SK-N-SH treated with all-trans-retinoic acid at 6 μM for 48 hours (cell line): ENCODE measurements at regions not wholly inside any gene's neighbourhood (a gene's known extent, or its start where the extent isn't known, plus 50 kb on each side); places are given as distances from the start of the nearest gene placed in this dataset.

ENCODE experiments used
- ATAC-seq: fragments of 200-7000 bp; cut with Tn5 transposase; 3 replicates; pipeline ENCODE4 v1.9.1; 2020; ENCODE audit warnings: mild to moderate bottlenecking, moderate library complexity
- ARNTL ChIP-seq: fragments of 450-650 bp; formaldehyde crosslinking; IDR thresholded peaks from 2 replicates; pipeline ENCODE4 v1.5.0; 2020; ENCODE audit warnings: low read depth, mild to moderate bottlenecking, moderate library complexity, borderline replicate concordance
- BACH2 ChIP-seq: fragments of 250-450 bp; sonication (Bioruptor Pico); IDR thresholded peaks from 2 replicates; pipeline ENCODE4 v1.9.0; 2021; ENCODE audit warnings: mild to moderate bottlenecking, borderline replicate concordance
- CREB5 ChIP-seq: fragments of 250-450 bp; sonication (Bioruptor Pico); IDR thresholded peaks from 2 replicates; pipeline ENCODE4 v1.5.1; 2020; ENCODE audit warnings: low read depth, mild to moderate bottlenecking, moderate library complexity
- CSDC2 ChIP-seq: fragments of 250-450 bp; sonication (Bioruptor Pico); IDR thresholded peaks from 2 replicates; pipeline ENCODE4 v1.5.0; 2020; ENCODE audit warnings: mild to moderate bottlenecking, moderate library complexity
- ESRRG ChIP-seq: fragments of 250-450 bp; sonication (Bioruptor Pico); IDR thresholded peaks from 2 replicates; pipeline ENCODE4 v1.6.1; 2021; ENCODE audit warnings: mild to moderate bottlenecking
- GLIS3 ChIP-seq: fragments of 250-450 bp; sonication (Bioruptor Pico); IDR thresholded peaks from 2 replicates; pipeline ENCODE4 v1.5.0; 2020; ENCODE audit warnings: mild to moderate bottlenecking, moderate library complexity
- ISL1 ChIP-seq: fragments of 250-450 bp; sonication (Bioruptor Pico); IDR thresholded peaks from 2 replicates; pipeline ENCODE4 v2.1.2; 2022; ENCODE audit warnings: mild to moderate bottlenecking, moderate library complexity
- OSR1 ChIP-seq: fragments of 250-450 bp; sonication (Bioruptor Pico); IDR thresholded peaks from 2 replicates; pipeline ENCODE4 v1.8.0; 2022; ENCODE audit warnings: moderate library complexity, mild to moderate bottlenecking, inconsistent platforms
- PATZ1 ChIP-seq: fragments of 250-450 bp; sonication (Bioruptor Pico); IDR thresholded peaks from 2 replicates; pipeline ENCODE4 v1.8.0; 2020; ENCODE audit warnings: mild to moderate bottlenecking, moderate library complexity, borderline replicate concordance
- POU6F1 ChIP-seq: fragments of 250-450 bp; sonication (Bioruptor Pico); IDR thresholded peaks from 2 replicates; pipeline ENCODE4 v1.8.0; 2021; ENCODE audit warnings: low read depth, mild to moderate bottlenecking, moderate library complexity, borderline replicate concordance
- PPARA ChIP-seq: fragments of 250-450 bp; sonication (Bioruptor Pico); IDR thresholded peaks from 2 replicates; pipeline ENCODE4 v1.5.0; 2020; ENCODE audit warnings: mild to moderate bottlenecking, borderline replicate concordance
- RARB ChIP-seq: fragments of 250-450 bp; sonication (Bioruptor Pico); IDR thresholded peaks from 2 replicates; pipeline ENCODE4 v1.8.0; 2021; ENCODE audit warnings: mild to moderate bottlenecking, moderate library complexity
- SNAI2 ChIP-seq: fragments of 250-450 bp; sonication (Bioruptor Pico); IDR thresholded peaks from 2 replicates; pipeline ENCODE4 v1.5.0; 2020; ENCODE audit warnings: mild to moderate bottlenecking, moderate library complexity
- TOX ChIP-seq: fragments of 250-450 bp; sonication (Bioruptor Pico); IDR thresholded peaks from 2 replicates; pipeline ENCODE4 v1.8.0; 2021; ENCODE audit warnings: mild to moderate bottlenecking, moderate library complexity, borderline replicate concordance
- ZC3H10 ChIP-seq: fragments of 250-450 bp; sonication (Bioruptor Pico); IDR thresholded peaks from 2 replicates; pipeline ENCODE4 v1.5.1; 2021; ENCODE audit warnings: mild to moderate bottlenecking, moderate library complexity
- ZFP3 ChIP-seq: fragments of 250-450 bp; sonication (Bioruptor Pico); IDR thresholded peaks from 2 replicates; pipeline ENCODE4 v1.5.0; 2020; ENCODE audit warnings: mild to moderate bottlenecking, moderate library complexity
- ZFP30 ChIP-seq: fragments of 450-650 bp; formaldehyde crosslinking; IDR thresholded peaks from 2 replicates; pipeline ENCODE4 v1.5.0; 2022; ENCODE audit warnings: mild to moderate bottlenecking, moderate library complexity
- ZNF565 ChIP-seq: fragments of 450-650 bp; formaldehyde crosslinking; conservative IDR thresholded peaks from 2 replicates; pipeline ENCODE4 v1.5.0; 2020; ENCODE audit warnings: low read depth, mild to moderate bottlenecking, moderate library complexity
- ZNF70 ChIP-seq: fragments of 450-650 bp; formaldehyde crosslinking; IDR thresholded peaks from 2 replicates; pipeline ENCODE4 v1.5.0; 2020; ENCODE audit warnings: mild to moderate bottlenecking, moderate library complexity
- ZNF8 ChIP-seq: fragments of 450-650 bp; formaldehyde crosslinking; IDR thresholded peaks from 2 replicates; pipeline ENCODE4 v1.5.0; 2020; ENCODE audit warnings: mild to moderate bottlenecking, moderate library complexity
- TF ChIP-seq, protein P1 (sequence below): fragments of 250-450 bp; sonication (Bioruptor Pico); IDR thresholded peaks from 2 replicates; pipeline ENCODE4 v1.5.0; 2020; ENCODE audit warnings: mild to moderate bottlenecking, moderate library complexity

DNA sequence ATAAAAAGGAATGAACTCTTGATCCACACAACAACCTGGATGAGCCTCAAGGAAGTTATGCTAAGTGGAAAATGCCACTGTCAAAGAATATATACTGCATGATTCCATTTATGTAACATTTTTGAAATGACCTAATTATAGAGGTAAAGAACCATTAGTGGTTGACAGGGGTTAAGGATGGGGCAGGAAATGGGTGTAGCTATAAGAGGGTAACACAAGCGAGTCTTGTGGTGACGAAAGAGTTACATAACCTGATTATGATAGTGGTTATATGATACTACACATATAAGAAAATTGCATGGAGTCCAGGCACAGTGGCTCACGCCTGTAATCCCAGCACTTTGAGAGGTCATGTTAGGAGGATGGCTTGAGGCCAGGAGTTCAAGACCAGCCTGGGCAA is 346.6 kb upstream of the PKDCC start:
- TF ChIP-seq GLIS3 (no peak), ZFP3 (no peak), ZNF565 (CRISPR knock-in tag) (no peak), ZC3H10 (CRISPR knock-in tag) (no peak), ZNF8 (no peak), ARNTL (CRISPR knock-in tag) (no peak), PATZ1 (CRISPR knock-in tag) (no peak), CREB5 (CRISPR knock-in tag) (no peak), ISL1 (CRISPR knock-in tag) (no peak), TOX (CRISPR knock-in tag) (no peak), ZNF70 (CRISPR knock-in tag) (no peak), ZFP30 (CRISPR knock-in tag) (no peak), BACH2 (no peak), ESRRG (CRISPR knock-in tag) (no peak), PPARA (CRISPR knock-in tag) (no peak)
- TF ChIP-seq, protein P1, sequence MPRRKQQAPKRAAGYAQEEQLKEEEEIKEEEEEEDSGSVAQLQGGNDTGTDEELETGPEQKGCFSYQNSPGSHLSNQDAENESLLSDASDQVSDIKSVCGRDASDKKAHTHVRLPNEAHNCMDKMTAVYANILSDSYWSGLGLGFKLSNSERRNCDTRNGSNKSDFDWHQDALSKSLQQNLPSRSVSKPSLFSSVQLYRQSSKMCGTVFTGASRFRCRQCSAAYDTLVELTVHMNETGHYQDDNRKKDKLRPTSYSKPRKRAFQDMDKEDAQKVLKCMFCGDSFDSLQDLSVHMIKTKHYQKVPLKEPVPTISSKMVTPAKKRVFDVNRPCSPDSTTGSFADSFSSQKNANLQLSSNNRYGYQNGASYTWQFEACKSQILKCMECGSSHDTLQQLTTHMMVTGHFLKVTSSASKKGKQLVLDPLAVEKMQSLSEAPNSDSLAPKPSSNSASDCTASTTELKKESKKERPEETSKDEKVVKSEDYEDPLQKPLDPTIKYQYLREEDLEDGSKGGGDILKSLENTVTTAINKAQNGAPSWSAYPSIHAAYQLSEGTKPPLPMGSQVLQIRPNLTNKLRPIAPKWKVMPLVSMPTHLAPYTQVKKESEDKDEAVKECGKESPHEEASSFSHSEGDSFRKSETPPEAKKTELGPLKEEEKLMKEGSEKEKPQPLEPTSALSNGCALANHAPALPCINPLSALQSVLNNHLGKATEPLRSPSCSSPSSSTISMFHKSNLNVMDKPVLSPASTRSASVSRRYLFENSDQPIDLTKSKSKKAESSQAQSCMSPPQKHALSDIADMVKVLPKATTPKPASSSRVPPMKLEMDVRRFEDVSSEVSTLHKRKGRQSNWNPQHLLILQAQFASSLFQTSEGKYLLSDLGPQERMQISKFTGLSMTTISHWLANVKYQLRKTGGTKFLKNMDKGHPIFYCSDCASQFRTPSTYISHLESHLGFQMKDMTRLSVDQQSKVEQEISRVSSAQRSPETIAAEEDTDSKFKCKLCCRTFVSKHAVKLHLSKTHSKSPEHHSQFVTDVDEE (CRISPR knock-in tag) = no peak
- no peak for ATAC-seq

DNA sequence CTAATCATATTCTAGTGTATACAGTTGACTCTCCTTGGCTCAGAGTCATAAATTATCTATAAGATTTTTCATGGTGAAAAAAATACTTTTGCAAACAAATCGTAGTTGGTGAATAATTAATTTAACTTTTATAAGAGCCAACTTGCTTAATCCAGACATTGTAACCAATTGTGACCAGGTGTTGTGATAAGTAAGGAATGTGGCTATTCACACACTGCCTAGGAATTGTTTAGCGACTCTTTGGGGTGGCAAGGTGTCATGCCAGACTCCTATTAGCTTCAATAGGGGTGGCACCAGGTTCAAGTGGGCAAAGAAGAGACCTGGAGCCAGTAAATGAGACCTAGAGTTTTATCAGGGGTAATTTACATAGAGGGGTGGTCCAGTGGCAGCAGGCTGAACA is 344.7 kb upstream of the PKDCC start:
- no peak for TF ChIP-seq ZNF565 (CRISPR knock-in tag)
- no peak for ATAC-seq

- no peak for ATAC-seq
- no peak for TF ChIP-seq ZC3H10 (CRISPR knock-in tag)
- TF ChIP-seq RARB (CRISPR knock-in tag) = no peak
- no peak for TF ChIP-seq ZFP30 (CRISPR knock-in tag)
- TF ChIP-seq OSR1 (CRISPR knock-in tag) = no peak
- no peak for TF ChIP-seq ISL1 (CRISPR knock-in tag)
- no peak for TF ChIP-seq ZNF8
- no peak for TF ChIP-seq CREB5 (CRISPR knock-in tag)
- TF ChIP-seq ESRRG (CRISPR knock-in tag) = no peak
- TF ChIP-seq GLIS3 = no peak
- no peak for TF ChIP-seq ZNF565 (CRISPR knock-in tag)
- TF ChIP-seq ZNF70 (CRISPR knock-in tag) = no peak
- no peak for TF ChIP-seq SNAI2 (CRISPR knock-in tag)
- no peak for TF ChIP-seq PATZ1 (CRISPR knock-in tag)
- TF ChIP-seq ARNTL (CRISPR knock-in tag) = no peak
Observed at GRCh38 chr2:41705634-41706033, 342.2 kb upstream of the PKDCC start.

- ATAC-seq = no peak
- TF ChIP-seq GLIS3 = no peak
- no peak for TF ChIP-seq POU6F1 (CRISPR knock-in tag)
- TF ChIP-seq CREB5 (CRISPR knock-in tag) = no peak
- TF ChIP-seq SNAI2 (CRISPR knock-in tag) = no peak
- TF ChIP-seq ZFP3 = no peak
- TF ChIP-seq PATZ1 (CRISPR knock-in tag) = no peak
- TF ChIP-seq ESRRG (CRISPR knock-in tag) = no peak
- TF ChIP-seq TOX (CRISPR knock-in tag) = no peak
- TF ChIP-seq CSDC2 (CRISPR knock-in tag) = no peak
- no peak for TF ChIP-seq OSR1 (CRISPR knock-in tag)
- TF ChIP-seq ZC3H10 (CRISPR knock-in tag) = no peak
- TF ChIP-seq ZFP30 (CRISPR knock-in tag) = no peak
Observed at GRCh38 chr2:41706286-41706685, 341.5 kb upstream of the PKDCC start.
